Naive B cell (primary cell): ENCODE measurements at regions not wholly inside any gene's neighbourhood (a gene's known extent, or its start where the extent isn't known, plus 50 kb on each side); places are given as distances from the start of the nearest gene placed in this dataset.

Source experiments
- ATAC-seq, 2 donors: fragments of 150-1000 bp; cut with Tn5 transposase; 2 replicates each; pipeline ENCODE4 v1.10.0; 2021; ENCODE audit warnings: low read depth in 2 of 2, mild to moderate bottlenecking in 2 of 2, moderate library complexity in 2 of 2
- DNase-seq: peaks from one replicate; pipeline ENCODE4 v3.0.0; 2022
- H3K27ac Mint-ChIP-seq, 6 donors: one replicate each; pipeline ENCODE4 v1.8.0; 2020 to 2022; ENCODE audit warnings: mild to moderate bottlenecking in 6 of 6, mixed read lengths in 6 of 6, moderate library complexity in 5 of 6, inconsistent platforms in 2 of 6
- H3K27me3 Mint-ChIP-seq, 3 donors: one replicate each; pipeline ENCODE4 v1.8.0; 2021 to 2022; ENCODE audit warnings: mixed read lengths in 3 of 3, mild to moderate bottlenecking in 1 of 3
- H3K36me3 Mint-ChIP-seq, 2 donors: one replicate each; pipeline ENCODE4 v1.8.0; 2020 to 2022; ENCODE audit warnings: mixed read lengths in 2 of 2, inconsistent platforms in 1 of 2, mild to moderate bottlenecking in 1 of 2
- H3K4me1 Mint-ChIP-seq, 3 donors: one replicate each; pipeline ENCODE4 v1.8.0; 2020 to 2022; ENCODE audit warnings: mixed read lengths in 3 of 3, inconsistent platforms in 1 of 3, mild to moderate bottlenecking in 1 of 3, moderate library complexity in 1 of 3
- H3K4me3 Mint-ChIP-seq, 8 donors: one replicate each; pipeline ENCODE4 v1.8.0; 2020 to 2022; ENCODE audit warnings: mild to moderate bottlenecking in 8 of 8, mixed read lengths in 8 of 8, moderate library complexity in 8 of 8, inconsistent platforms in 2 of 8
- H3K9me3 Mint-ChIP-seq, 7 donors: one replicate each; pipeline ENCODE4 v1.8.0; 2020 to 2022; ENCODE audit warnings: mixed read lengths in 7 of 7, mild to moderate bottlenecking in 5 of 7, inconsistent platforms in 2 of 7, moderate library complexity in 1 of 7

DNA sequence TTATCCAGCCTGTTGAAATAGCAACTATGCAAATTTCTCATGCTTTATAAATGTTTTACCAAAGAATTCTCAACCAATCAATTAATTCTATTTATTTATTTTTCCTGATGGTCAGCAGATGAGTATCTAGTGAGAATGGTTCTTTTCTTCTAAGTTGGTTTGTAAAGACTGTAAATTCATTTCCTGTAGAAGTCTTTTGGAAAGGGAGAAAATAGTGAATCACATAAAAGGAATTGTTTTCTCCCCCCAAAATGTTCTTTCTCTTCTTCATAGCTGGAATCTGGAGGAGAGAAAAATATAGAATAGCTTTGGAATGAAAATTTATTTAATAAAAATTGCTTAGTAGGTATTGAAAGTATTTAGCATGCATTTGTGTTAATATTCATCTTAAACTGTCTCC is 836.1 kb upstream of the ZEB2 start:
- ATAC-seq (no peak), DNase-seq (no peak)
- Mint-ChIP-seq H3K36me3 (no peaks in the 10 kb centered on the region), H3K4me3 (no peak overlapping the region), H3K9me3 (no peaks in the 10 kb centered on the region), H3K4me1 (no peaks in the 10 kb centered on the region), H3K27me3 (no peaks in the 10 kb centered on the region), H3K27ac (no peak overlapping the region)

DNA sequence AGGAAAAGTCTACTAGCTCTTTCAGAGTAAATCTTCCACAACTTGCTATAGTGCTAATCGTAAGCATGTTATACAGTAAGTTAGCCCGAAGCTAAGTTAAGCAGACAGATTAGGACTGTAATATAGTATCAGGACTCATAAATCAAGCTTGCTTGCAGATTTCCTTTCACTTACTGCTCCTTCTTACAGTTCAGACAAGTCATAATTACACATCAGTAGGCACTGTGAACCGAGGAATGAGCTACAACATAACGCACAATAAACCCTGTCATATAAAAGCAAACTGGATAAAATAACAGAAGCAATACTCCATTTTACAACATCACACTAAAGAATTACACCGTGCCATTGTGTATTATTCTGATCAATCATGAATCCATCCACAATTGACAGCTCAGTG is 832.6 kb upstream of the ZEB2 start:
- ATAC-seq (no peak), DNase-seq (no peak)
- no peak overlapping the region for H3K4me3 Mint-ChIP-seq
- H3K4me1 Mint-ChIP-seq = no peaks in the 10 kb centered on the region
- H3K27ac Mint-ChIP-seq = no peak overlapping the region
- H3K27me3 Mint-ChIP-seq = no peaks in the 10 kb centered on the region
- H3K9me3 Mint-ChIP-seq = no peaks in the 10 kb centered on the region
- H3K36me3 Mint-ChIP-seq = no peaks in the 10 kb centered on the region

GRCh38 chr2:145351864-145352425 is 832.0 kb upstream of the ZEB2 start:
- Mint-ChIP-seq H3K27ac (no peak overlapping the region), H3K27me3 (no peaks in the 10 kb centered on the region), H3K9me3 (no peaks in the 10 kb centered on the region), H3K4me3 (no peak overlapping the region), H3K36me3 (no peaks in the 10 kb centered on the region), H3K4me1 (no peaks in the 10 kb centered on the region)
- DNase-seq = no peak
- ATAC-seq = no peak

DNA sequence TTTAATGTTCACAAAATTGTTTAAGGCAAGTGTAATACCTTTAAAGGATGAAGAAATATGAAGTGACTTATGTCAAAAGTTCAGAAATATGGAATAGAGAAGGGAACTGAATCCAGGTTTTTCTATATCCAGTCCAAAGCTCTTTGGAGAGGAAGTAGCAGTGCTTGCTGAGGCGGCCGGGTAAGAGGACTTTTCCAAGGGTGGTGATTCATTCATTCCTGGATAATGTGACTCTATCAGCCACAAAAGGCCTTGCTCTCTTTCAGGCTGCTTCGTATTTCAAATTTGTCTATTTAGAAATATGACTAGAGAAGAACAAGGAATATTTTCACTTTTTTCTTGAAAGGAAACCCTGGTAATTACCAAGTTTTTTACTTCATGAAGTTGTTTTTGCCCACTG is 830.1 kb upstream of the ZEB2 start:
- Mint-ChIP-seq H3K27me3 (no peaks in the 10 kb centered on the region), H3K36me3 (no peaks in the 10 kb centered on the region), H3K4me1 (no peaks in the 10 kb centered on the region), H3K27ac (no peak overlapping the region), H3K9me3 (no peaks in the 10 kb centered on the region), H3K4me3 (no peak overlapping the region)
- DNase-seq = no peak
- no peak for ATAC-seq

DNA sequence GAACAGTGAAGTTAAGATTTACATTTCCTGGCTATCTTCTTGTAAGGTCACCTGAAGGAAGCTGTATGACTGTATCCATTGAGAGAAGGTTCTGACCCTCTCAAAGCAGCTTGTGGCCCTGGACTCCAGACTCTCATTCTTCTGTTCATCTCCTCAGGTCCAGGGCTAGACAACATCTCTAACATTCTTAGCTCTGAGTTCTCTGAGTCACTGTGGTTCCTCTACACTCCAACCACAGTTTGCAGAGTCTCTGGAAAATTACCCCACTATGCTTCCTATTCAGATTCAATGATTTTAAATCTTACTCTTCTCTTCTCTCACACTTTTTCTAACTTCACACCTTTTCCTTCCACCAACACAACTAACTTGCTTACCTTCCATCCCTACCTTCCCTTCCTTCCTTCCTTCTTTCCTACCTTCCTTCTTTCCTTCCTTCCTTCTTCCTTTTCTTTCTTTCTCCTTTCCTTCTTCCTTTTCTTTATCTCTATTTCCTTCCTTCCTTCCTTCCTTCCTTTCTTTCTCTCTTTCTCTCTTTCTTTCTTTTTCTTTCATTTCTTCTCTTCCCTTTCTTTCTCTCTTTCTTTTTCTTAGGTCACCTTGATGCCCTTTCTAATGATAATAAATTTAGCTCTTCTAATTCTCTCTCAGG is 824.3 kb upstream of the ZEB2 start:
- Mint-ChIP-seq H3K9me3 (peaks cover 0 to 16% (median 3%) of the 10 kb centered on the region in 7 donors), H3K4me3 (no peak overlapping the region), H3K27me3 (no peaks in the 10 kb centered on the region), H3K36me3 (no peaks in the 10 kb centered on the region), H3K27ac (peak overlapping the region in 1 of 6 donors; percentile 0), H3K4me1 (peaks cover 0 to 7% (median 6%) of the 10 kb centered on the region in 3 donors)
- no peak for ATAC-seq
- DNase-seq = no peak

- no peak for DNase-seq
- H3K4me3 Mint-ChIP-seq = no peak overlapping the region
- H3K27ac Mint-ChIP-seq = peak overlapping the region in 1 of 6 donors; percentile 17
Observed at GRCh38 chr2:145343287-145343686, 823.4 kb upstream of the ZEB2 start.

DNA sequence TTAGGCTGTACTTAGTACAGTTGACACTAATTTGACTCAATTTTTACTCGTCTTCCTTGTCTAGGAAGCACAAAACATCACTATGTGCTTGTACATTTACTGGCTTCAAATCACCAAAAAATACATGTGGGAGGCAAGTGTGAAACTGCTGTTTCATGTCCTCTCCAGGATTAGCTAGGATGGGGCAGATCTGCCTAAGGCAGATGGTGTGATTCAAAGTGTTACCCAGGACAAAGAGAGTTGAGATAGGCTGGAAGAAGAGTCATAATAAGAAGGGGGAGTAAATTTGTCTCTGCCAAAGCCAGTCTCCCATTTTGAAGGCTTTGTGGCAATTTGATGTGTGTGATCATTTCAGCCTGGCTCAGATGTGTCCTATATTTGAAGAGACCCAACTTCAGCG is 821.6 kb upstream of the ZEB2 start:
- ATAC-seq (no peak), DNase-seq (no peak)
- H3K27me3 Mint-ChIP-seq = no peaks in the 10 kb centered on the region
- H3K9me3 Mint-ChIP-seq = peaks cover 0 to 16% (median 3%) of the 10 kb centered on the region in 7 donors
- H3K4me1 Mint-ChIP-seq = peaks cover 0 to 7% (median 6%) of the 10 kb centered on the region in 3 donors
- H3K27ac Mint-ChIP-seq = no peak overlapping the region
- H3K4me3 Mint-ChIP-seq = no peak overlapping the region
- no peaks in the 10 kb centered on the region for H3K36me3 Mint-ChIP-seq

More at GRCh38 chr2:145343287-145343686, 823.4 kb upstream of the ZEB2 start:
- no peaks in the 10 kb centered on the region for H3K27me3 Mint-ChIP-seq
- no peak for ATAC-seq
- peaks cover 0 to 7% (median 6%) of the 10 kb centered on the region in 3 donors for H3K4me1 Mint-ChIP-seq
- peaks cover 0 to 16% (median 3%) of the 10 kb centered on the region in 7 donors for H3K9me3 Mint-ChIP-seq
- no peaks in the 10 kb centered on the region for H3K36me3 Mint-ChIP-seq

DNA sequence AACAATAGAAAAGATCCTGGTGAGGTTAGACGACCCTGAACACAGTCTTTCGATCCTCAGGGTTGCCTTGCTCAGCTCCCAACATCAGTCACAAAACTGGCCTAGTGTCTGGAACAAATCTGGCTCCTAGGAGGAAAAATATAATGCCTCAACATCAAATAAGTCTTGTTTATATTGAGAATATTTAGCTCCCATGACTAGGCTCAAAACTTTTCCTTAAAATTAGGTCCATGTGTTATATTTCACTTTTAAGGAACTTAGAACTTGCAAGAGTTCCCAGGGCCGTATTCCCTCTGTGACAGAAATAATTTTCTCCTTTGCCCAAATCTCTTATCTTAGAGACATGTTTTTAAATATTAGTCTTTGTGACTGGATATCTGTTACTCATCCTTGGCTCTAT is 819.7 kb upstream of the ZEB2 start:
- Mint-ChIP-seq H3K9me3 (peaks cover 0 to 16% (median 3%) of the 10 kb centered on the region in 7 donors), H3K27ac (no peak overlapping the region), H3K36me3 (no peaks in the 10 kb centered on the region), H3K27me3 (no peaks in the 10 kb centered on the region), H3K4me3 (no peak overlapping the region), H3K4me1 (peaks cover 0 to 5% (median 4%) of the 10 kb centered on the region in 3 donors)
- DNase-seq = no peak
- no peak for ATAC-seq

GRCh38 chr2:145332210-145332898 is 812.4 kb upstream of the ZEB2 start:
- ATAC-seq (no peak), DNase-seq (no peak)
- H3K27me3 Mint-ChIP-seq = no peaks in the 10 kb centered on the region
- H3K4me3 Mint-ChIP-seq = no peak overlapping the region
- no peak overlapping the region for H3K27ac Mint-ChIP-seq
- peaks cover 0 to 5% (median 4%) of the 10 kb centered on the region in 3 donors for H3K4me1 Mint-ChIP-seq
- no peaks in the 10 kb centered on the region for H3K36me3 Mint-ChIP-seq
- no peaks in the 10 kb centered on the region for H3K9me3 Mint-ChIP-seq

GRCh38 chr2:145329971-145330370 is 810.1 kb upstream of the ZEB2 start:
- H3K36me3 Mint-ChIP-seq = no peaks in the 10 kb centered on the region
- no peaks in the 10 kb centered on the region for H3K27me3 Mint-ChIP-seq
- ATAC-seq (no peak), DNase-seq (no peak)
- peaks cover 0 to 5% (median 4%) of the 10 kb centered on the region in 3 donors for H3K4me1 Mint-ChIP-seq
- no peak overlapping the region for H3K27ac Mint-ChIP-seq
- H3K9me3 Mint-ChIP-seq = no peaks in the 10 kb centered on the region
- no peak overlapping the region for H3K4me3 Mint-ChIP-seq

GRCh38 chr2:145325485-145325884 is 805.6 kb upstream of the ZEB2 start:
- H3K9me3 Mint-ChIP-seq = no peaks in the 10 kb centered on the region
- H3K4me3 Mint-ChIP-seq = no peak overlapping the region
- peaks cover 0 to 7% (median 5%) of the 10 kb centered on the region in 3 donors for H3K4me1 Mint-ChIP-seq
- H3K36me3 Mint-ChIP-seq = no peaks in the 10 kb centered on the region
- no peaks in the 10 kb centered on the region for H3K27me3 Mint-ChIP-seq
- H3K27ac Mint-ChIP-seq = no peak overlapping the region
- ATAC-seq (no peak), DNase-seq (no peak)

- Mint-ChIP-seq H3K9me3 (no peaks in the 10 kb centered on the region), H3K27ac (no peak overlapping the region), H3K36me3 (no peaks in the 10 kb centered on the region), H3K4me3 (no peak overlapping the region), H3K4me1 (peaks cover 0 to 7% (median 5%) of the 10 kb centered on the region in 3 donors), H3K27me3 (no peaks in the 10 kb centered on the region)
- no peak for DNase-seq
- ATAC-seq = no peak
Observed at GRCh38 chr2:145324748-145325147, 804.8 kb upstream of the ZEB2 start.

DNA sequence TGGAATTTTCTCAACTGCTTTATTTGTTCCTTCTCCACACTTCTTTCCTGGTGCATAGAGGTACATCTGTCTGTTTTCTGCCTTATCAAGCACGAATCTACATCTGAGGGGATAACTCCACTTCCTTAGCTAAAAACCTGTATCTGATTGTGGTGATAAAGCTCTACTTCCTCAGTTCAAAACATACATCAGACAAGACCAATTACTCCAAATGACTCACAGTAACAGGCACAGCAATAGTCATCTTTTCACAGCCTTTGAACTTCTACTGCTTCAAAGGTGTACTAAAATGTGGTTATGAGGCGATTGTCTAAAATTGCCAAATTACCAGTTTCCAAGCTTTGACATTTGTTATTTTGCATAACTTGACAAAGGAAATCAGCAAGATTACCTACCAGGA is 803.6 kb upstream of the ZEB2 start:
- no peak overlapping the region for H3K4me3 Mint-ChIP-seq
- no peaks in the 10 kb centered on the region for H3K36me3 Mint-ChIP-seq
- H3K27me3 Mint-ChIP-seq = no peaks in the 10 kb centered on the region
- no peak overlapping the region for H3K27ac Mint-ChIP-seq
- no peaks in the 10 kb centered on the region for H3K9me3 Mint-ChIP-seq
- DNase-seq (no peak), ATAC-seq (no peak)
- H3K4me1 Mint-ChIP-seq = peaks cover 0 to 3% (median 0%) of the 10 kb centered on the region in 3 donors

GRCh38 chr2:145321344-145321743 is 801.4 kb upstream of the ZEB2 start:
- H3K9me3 Mint-ChIP-seq = peaks cover 0 to 4% (median 0%) of the 10 kb centered on the region in 7 donors
- peaks cover 2 to 7% (median 5%) of the 10 kb centered on the region in 3 donors for H3K4me1 Mint-ChIP-seq
- no peak overlapping the region for H3K4me3 Mint-ChIP-seq
- no peaks in the 10 kb centered on the region for H3K27me3 Mint-ChIP-seq
- no peak overlapping the region for H3K27ac Mint-ChIP-seq
- no peaks in the 10 kb centered on the region for H3K36me3 Mint-ChIP-seq
- ATAC-seq (no peak), DNase-seq (no peak)
